DOHH2 (cell line): ENCODE measurements at regions not wholly inside any gene's neighbourhood (a gene's known extent, or its start where the extent isn't known, plus 50 kb on each side); places are given as distances from the start of the nearest gene placed in this dataset.

Experiments
- H3F3A ChIP-seq: fragments of 200-600 bp; sonication (generic), shearing (Covaris generic); 2 replicates; pipeline ENCODE4 v1.6.0; 2016; ENCODE audit warnings: antibody characterized with exemption, mild to moderate bottlenecking; ENCODE audit not compliant: control insufficient read depth, insufficient read depth
- H3K27ac ChIP-seq: fragments of 200-600 bp; sonication (generic); 2 replicates; pipeline ENCODE4 v1.5.1; 2014; ENCODE audit warnings: low read depth, mild to moderate bottlenecking, low read length, moderate library complexity
- H3K27me3 ChIP-seq: fragments of 200-600 bp; sonication (generic); 2 replicates; pipeline ENCODE4 v1.6.1; 2014; ENCODE audit warnings: mild to moderate bottlenecking, low read length, mixed read lengths; ENCODE audit not compliant: control insufficient read depth
- H3K36me3 ChIP-seq: fragments of 200-600 bp; sonication (generic); 2 replicates; pipeline ENCODE4 v1.6.1; 2014; ENCODE audit warnings: mild to moderate bottlenecking, low read length, moderate library complexity, mixed read lengths; ENCODE audit not compliant: control insufficient read depth
- H3K4me1 ChIP-seq: fragments of 200-600 bp; sonication (generic); 2 replicates; pipeline ENCODE4 v1.6.1; 2014; ENCODE audit warnings: mild to moderate bottlenecking, low read length, mixed read lengths; ENCODE audit not compliant: control insufficient read depth
- H3K4me2 ChIP-seq: fragments of 200-600 bp; sonication (generic); 2 replicates; pipeline ENCODE4 v1.6.0; 2014; ENCODE audit warnings: mild to moderate bottlenecking, low read length, moderate library complexity
- H3K4me3 ChIP-seq: fragments of 200-600 bp; sonication (generic); 2 replicates; pipeline ENCODE4 v1.5.1; 2014; ENCODE audit warnings: mild to moderate bottlenecking, low read length, mixed read lengths
- H3K79me2 ChIP-seq: fragments of 200-600 bp; sonication (generic); 2 replicates; pipeline ENCODE4 v1.6.1; 2014; ENCODE audit warnings: mild to moderate bottlenecking, low read length, mixed read lengths; ENCODE audit not compliant: control insufficient read depth
- H3K9me2 ChIP-seq: fragments of 200-600 bp; sonication (generic); replicated peaks from 2 replicates; pipeline ENCODE4 v1.6.1; 2014; ENCODE audit warnings: mild to moderate bottlenecking, low read length, mixed read lengths; ENCODE audit not compliant: control insufficient read depth
- H3K9me3 ChIP-seq: fragments of 200-600 bp; sonication (generic); 2 replicates; pipeline ENCODE4 v1.6.1; 2014; ENCODE audit warnings: antibody characterized with exemption, low read length, mixed read lengths; ENCODE audit not compliant: control insufficient read depth, insufficient read depth
- H4K20me1 ChIP-seq: fragments of 200-600 bp; sonication (generic); 2 replicates; pipeline ENCODE4 v1.6.0; 2014; ENCODE audit warnings: low read depth, mild to moderate bottlenecking, antibody characterized with exemption, low read length, moderate library complexity; ENCODE audit not compliant: control insufficient read depth, insufficient read depth
- EZH2phosphoT487 ChIP-seq: fragments of 200-600 bp; sonication (generic); IDR thresholded peaks from 2 replicates; pipeline ENCODE4 v1.6.1; 2017; ENCODE audit warnings: borderline replicate concordance, mild to moderate bottlenecking, antibody characterized with exemption, low read length, moderate library complexity, mixed read lengths
- TF ChIP-seq, protein P1 (sequence below): fragments of 200-600 bp; sonication (generic); IDR thresholded peaks from one replicate; pipeline ENCODE4 v1.5.1; 2014; ENCODE audit warnings: antibody characterized with exemption, mild to moderate bottlenecking, low read depth, low read length; ENCODE audit not compliant: poor library complexity, severe bottlenecking

DNA sequence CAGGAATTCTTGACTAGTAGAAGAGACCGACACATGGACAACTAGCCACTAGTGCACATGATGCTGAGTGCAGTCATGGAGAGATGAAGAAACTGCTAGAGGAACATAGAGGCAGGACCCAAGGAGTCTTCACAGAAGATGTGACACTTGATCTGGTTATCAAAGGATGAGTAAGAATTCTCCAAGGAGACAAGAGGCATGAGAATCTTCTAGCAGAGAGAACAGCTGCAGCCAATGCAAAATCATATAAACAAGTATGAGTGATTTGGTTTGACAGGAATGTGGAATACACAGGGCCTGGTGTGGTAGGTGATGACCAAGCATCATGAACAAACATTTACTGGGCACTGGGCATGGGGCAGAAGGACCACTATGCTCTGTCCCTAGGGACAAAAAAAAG lies 140.9 kb upstream of the CTTNBP2NL start:
- TF ChIP-seq EZH2phosphoT487: no peak
- TF ChIP-seq, protein P1, sequence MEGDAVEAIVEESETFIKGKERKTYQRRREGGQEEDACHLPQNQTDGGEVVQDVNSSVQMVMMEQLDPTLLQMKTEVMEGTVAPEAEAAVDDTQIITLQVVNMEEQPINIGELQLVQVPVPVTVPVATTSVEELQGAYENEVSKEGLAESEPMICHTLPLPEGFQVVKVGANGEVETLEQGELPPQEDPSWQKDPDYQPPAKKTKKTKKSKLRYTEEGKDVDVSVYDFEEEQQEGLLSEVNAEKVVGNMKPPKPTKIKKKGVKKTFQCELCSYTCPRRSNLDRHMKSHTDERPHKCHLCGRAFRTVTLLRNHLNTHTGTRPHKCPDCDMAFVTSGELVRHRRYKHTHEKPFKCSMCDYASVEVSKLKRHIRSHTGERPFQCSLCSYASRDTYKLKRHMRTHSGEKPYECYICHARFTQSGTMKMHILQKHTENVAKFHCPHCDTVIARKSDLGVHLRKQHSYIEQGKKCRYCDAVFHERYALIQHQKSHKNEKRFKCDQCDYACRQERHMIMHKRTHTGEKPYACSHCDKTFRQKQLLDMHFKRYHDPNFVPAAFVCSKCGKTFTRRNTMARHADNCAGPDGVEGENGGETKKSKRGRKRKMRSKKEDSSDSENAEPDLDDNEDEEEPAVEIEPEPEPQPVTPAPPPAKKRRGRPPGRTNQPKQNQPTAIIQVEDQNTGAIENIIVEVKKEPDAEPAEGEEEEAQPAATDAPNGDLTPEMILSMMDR: no peak
- Histone ChIP-seq H3K4me2 (no peak overlapping the region), H3K27me3 (no peaks in the 10 kb centered on the region), H3K4me3 (no peak overlapping the region), H3F3A (no peaks in the 10 kb centered on the region), H3K27ac (no peak overlapping the region), H3K79me2 (no peaks in the 10 kb centered on the region), H3K9me2 (no peaks in the 10 kb centered on the region), H3K36me3 (no peaks in the 10 kb centered on the region), H3K9me3 (no peaks in the 10 kb centered on the region), H3K4me1 (no peaks in the 10 kb centered on the region), H4K20me1 (no peaks in the 10 kb centered on the region)

DNA sequence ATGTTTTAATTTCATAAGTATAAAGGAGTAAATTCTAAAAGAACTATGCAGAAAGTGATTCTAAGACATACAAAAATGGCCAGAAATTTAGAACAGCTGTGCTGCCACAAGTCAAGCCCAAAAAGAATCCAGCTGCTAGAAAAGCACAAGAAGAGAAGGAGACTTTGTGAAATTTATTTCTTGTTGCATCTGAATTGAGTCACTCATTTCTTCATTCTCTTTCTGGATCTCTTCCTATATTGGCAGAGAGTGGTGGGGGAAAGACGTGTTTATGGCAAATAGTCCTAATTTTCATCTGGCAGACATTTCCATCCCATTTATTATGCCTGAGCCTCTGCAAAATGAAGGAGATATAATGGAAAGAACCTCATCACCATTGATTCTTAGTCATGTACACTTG lies 139.6 kb upstream of the CTTNBP2NL start:
- Histone ChIP-seq H3K27ac (no peak overlapping the region), H3K27me3 (no peaks in the 10 kb centered on the region), H3K4me1 (no peaks in the 10 kb centered on the region), H3K36me3 (no peaks in the 10 kb centered on the region), H3K79me2 (no peaks in the 10 kb centered on the region), H3F3A (no peaks in the 10 kb centered on the region), H4K20me1 (no peaks in the 10 kb centered on the region), H3K9me3 (no peaks in the 10 kb centered on the region), H3K9me2 (no peaks in the 10 kb centered on the region), H3K4me2 (no peak overlapping the region), H3K4me3 (no peak overlapping the region)
- TF ChIP-seq EZH2phosphoT487: no peak
- TF ChIP-seq, protein P1: no peak

DNA sequence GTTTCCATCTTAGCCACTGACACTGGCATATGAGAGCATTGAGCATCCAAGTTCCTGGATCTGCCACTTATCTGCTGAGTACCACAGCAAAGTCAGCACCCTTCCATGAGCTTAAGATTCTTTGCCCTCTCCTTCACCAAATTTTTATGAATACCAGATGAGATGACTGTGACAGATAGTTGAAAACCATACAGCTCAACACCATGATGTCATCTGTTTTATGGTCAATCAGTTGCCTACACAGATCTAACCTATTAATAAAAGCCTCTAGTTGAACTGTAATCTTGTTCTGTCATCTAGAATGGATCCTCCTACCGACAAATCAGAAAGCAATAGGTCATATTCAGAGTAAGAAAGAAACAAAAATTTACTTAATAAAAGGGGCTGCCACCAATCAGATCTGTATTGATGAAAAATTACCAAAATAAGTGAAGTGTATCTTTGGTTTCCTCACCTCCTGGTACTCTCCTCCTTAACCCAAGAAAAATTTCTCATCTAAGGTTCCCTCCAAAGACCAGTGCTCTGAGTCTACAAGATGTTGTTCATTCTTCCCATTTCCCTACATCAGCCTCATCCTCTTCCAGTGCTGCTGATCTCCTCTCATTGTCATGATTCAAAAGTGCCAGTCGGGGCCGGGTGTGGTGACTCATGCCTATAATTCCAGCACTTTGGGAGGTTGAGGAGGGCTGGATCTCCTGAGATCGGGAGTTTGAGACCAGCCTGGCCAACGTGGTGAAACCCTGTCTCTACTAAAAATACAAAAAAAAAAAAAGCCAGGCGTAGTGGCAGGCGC lies 138.8 kb upstream of the CTTNBP2NL start:
- Histone ChIP-seq H3K4me2 (no peak overlapping the region), H3K9me3 (no peaks in the 10 kb centered on the region), H3K27ac (no peak overlapping the region), H3K4me3 (no peak overlapping the region), H3F3A (no peaks in the 10 kb centered on the region), H3K4me1 (no peaks in the 10 kb centered on the region), H3K9me2 (no peaks in the 10 kb centered on the region), H3K36me3 (no peaks in the 10 kb centered on the region), H3K79me2 (no peaks in the 10 kb centered on the region), H3K27me3 (no peaks in the 10 kb centered on the region), H4K20me1 (no peaks in the 10 kb centered on the region)
- TF ChIP-seq, protein P1: no peak
- no peak for TF ChIP-seq EZH2phosphoT487
